Liver (tissue), 8 donors: ENCODE measurements at regions not wholly inside any gene's neighbourhood (a gene's known extent, or its start where the extent isn't known, plus 50 kb on each side); places are given as distances from the start of the nearest gene placed in this dataset.
A peak's percentile ranks its signal among the peaks of the same experiment; 100 is the strongest.

Experiments
- DNase-seq: peaks from one replicate; pipeline ENCODE4 v3.0.0-alpha.2; 2017; ENCODE audit warnings: low spot score
- H3K27ac ChIP-seq, 2 donors: one replicate each; pipeline ENCODE4 v1.7.0; 2013; ENCODE audit warnings: inconsistent platforms in 2 of 2, low read length in 2 of 2, control low read depth in 1 of 2, low read depth in 1 of 2, mild to moderate bottlenecking in 1 of 2
- H3K27me3 ChIP-seq, 4 donors: one replicate each; pipeline versions ENCODE4 v1.6.1 to v1.7.0; 2013; ENCODE audit warnings: low read length in 3 of 4, inconsistent platforms in 1 of 4, mild to moderate bottlenecking in 1 of 4, moderate library complexity in 1 of 4; ENCODE audit not compliant: control insufficient read depth in 4 of 4, insufficient read depth in 4 of 4
- H3K36me3 ChIP-seq, 4 donors: one replicate each; pipeline versions ENCODE4 v1.6.1 to v1.7.0; 2013; ENCODE audit warnings: low read length in 3 of 4, mild to moderate bottlenecking in 3 of 4, low read depth in 1 of 4, moderate library complexity in 1 of 4; ENCODE audit not compliant: control insufficient read depth in 4 of 4, insufficient read depth in 3 of 4
- H3K4me1 ChIP-seq, 4 donors: one replicate each; pipeline versions ENCODE4 v1.6.1 to v1.7.0; 2013; ENCODE audit warnings: low read length in 3 of 4, mild to moderate bottlenecking in 3 of 4, moderate library complexity in 1 of 4; ENCODE audit not compliant: control insufficient read depth in 4 of 4, insufficient read depth in 4 of 4
- H3K4me3 ChIP-seq, 3 donors: one replicate each; pipeline versions ENCODE4 v1.6.1 to v1.7.0; 2013; ENCODE audit warnings: low read length in 3 of 3, control low read depth in 1 of 3, low read depth in 1 of 3, mild to moderate bottlenecking in 1 of 3
- H3K9ac ChIP-seq, 2 donors: one replicate each; pipeline ENCODE4 v1.7.0; 2013; ENCODE audit warnings: low read length in 2 of 2, mild to moderate bottlenecking in 2 of 2, moderate library complexity in 2 of 2, control low read depth in 1 of 2, low read depth in 1 of 2
- H3K9me3 ChIP-seq, 4 donors: one replicate each; pipeline versions ENCODE4 v1.6.1 to v1.7.0; 2013; ENCODE audit warnings: low read length in 3 of 4; ENCODE audit not compliant: control insufficient read depth in 4 of 4
- FOXA2 ChIP-seq: IDR thresholded peaks from 2 replicates; pipeline ENCODE4 v1.6.1; 2016; ENCODE audit warnings: antibody characterized with exemption
- GABPA ChIP-seq, 2 donors: IDR thresholded peaks in 1 of 2; conservative IDR thresholded peaks in 1 of 2; 2 replicates each; pipeline ENCODE4 v1.6.1; 2016; ENCODE audit warnings: antibody characterized with exemption in 2 of 2, mild to moderate bottlenecking in 1 of 2, moderate library complexity in 1 of 2
- HNF4A ChIP-seq, 2 donors: conservative IDR thresholded peaks; 2 replicates each; pipeline ENCODE4 v1.6.1; 2016; ENCODE audit warnings: antibody characterized with exemption in 2 of 2, mild to moderate bottlenecking in 2 of 2
- HNF4G ChIP-seq: IDR thresholded peaks from 2 replicates; pipeline ENCODE4 v1.6.1; 2016; ENCODE audit warnings: antibody characterized with exemption
- JUND ChIP-seq, 2 donors: IDR thresholded peaks; 2 replicates each; pipeline ENCODE4 v1.6.1; 2016; ENCODE audit warnings: antibody characterized with exemption in 2 of 2
- NR2F2 ChIP-seq: IDR thresholded peaks from 2 replicates; pipeline ENCODE4 v1.6.1; 2016; ENCODE audit warnings: antibody characterized with exemption
- SP1 ChIP-seq: IDR thresholded peaks from 2 replicates; pipeline ENCODE4 v1.6.1; 2018; ENCODE audit warnings: antibody characterized with exemption, mild to moderate bottlenecking
- TAF1 ChIP-seq: conservative IDR thresholded peaks from 2 replicates; pipeline ENCODE4 v1.6.1; 2016; ENCODE audit warnings: antibody characterized with exemption, mild to moderate bottlenecking
- YY1 ChIP-seq: IDR thresholded peaks from 2 replicates; pipeline ENCODE4 v1.6.1; 2016; ENCODE audit warnings: antibody characterized with exemption, mild to moderate bottlenecking
- WGBS: extraction: QIAGEN DNeasy Blood & Tissue Kit; methylation state at CpG from one replicate; pipeline ENCODE4 v1.1.7; 2013; 5-methylcytosine and 5-hydroxymethylcytosine counted together
- TF ChIP-seq, protein P1 (sequence below): IDR thresholded peaks from 2 replicates; pipeline ENCODE4 v1.6.1; 2016; ENCODE audit warnings: antibody characterized with exemption
- TF ChIP-seq, protein P2 (sequence below): IDR thresholded peaks from 2 replicates; pipeline ENCODE4 v1.6.1; 2016; ENCODE audit warnings: antibody characterized with exemption
- TF ChIP-seq, protein P3 (sequence below): fragments of 150-350 bp; IDR thresholded peaks from 2 replicates; pipeline ENCODE4 v1.5.1; 2017; ENCODE audit warnings: improper control_type of control experiment, low read depth, low read length; ENCODE audit not compliant: missing input control
- donor health status: healthy.
- donor health status: healthy.
- donor health status: healthy.
- donor health status: healthy.
- donor health status: healthy.

GRCh38 chr9:27629425-27629824 lies 56.1 kb upstream of the C9orf72 start:
- no peak for TF ChIP-seq JUND (IDR thresholded peaks at IDR 0.05)
- TF ChIP-seq HNF4A (conservative IDR thresholded peaks at IDR 0.05), result peak in 1 of 2 donors; percentile 40
- Histone ChIP-seq H3K4me1 (peaks cover 2 to 32% (median 19%) of the 10 kb centered on the region in 4 donors), H3K9ac (no peak overlapping the region), H3K4me3 (no peak overlapping the region), H3K9me3 (no peaks in the 10 kb centered on the region), H3K36me3 (no peaks in the 10 kb centered on the region), H3K27ac (peak overlapping the region in 1 of 2 donors; percentile 25), H3K27me3 (no peaks in the 10 kb centered on the region)
- 76% methylated on average over 2 of the region's 2 CpGs for WGBS
- DNase-seq, result no peak

DNA sequence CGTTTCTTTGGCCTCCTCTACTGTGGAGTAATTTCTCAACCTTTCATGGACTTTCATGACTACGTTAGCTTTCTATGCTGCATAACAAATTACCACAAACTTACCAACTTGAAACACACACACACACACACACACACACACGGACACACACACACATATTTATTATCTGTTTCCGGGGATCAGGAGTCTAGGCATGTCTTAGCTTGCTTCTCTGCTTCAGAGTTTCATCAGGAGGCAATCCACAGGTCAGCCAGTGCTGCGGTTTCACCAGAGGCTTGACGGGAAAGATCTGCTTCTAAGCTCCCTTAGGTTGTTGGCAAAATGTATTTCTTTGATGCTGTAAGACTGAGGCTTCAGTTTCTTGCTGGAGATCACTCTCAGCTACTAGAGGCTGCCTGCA lies 59.0 kb upstream of the C9orf72 start:
- 88% methylated on average over 6 of the region's 6 CpGs for WGBS
- H3K36me3 ChIP-seq, result no peaks in the 10 kb centered on the region
- no peak overlapping the region for H3K27ac ChIP-seq
- no peak overlapping the region for H3K4me3 ChIP-seq
- H3K9ac ChIP-seq, result no peak overlapping the region
- no peaks in the 10 kb centered on the region for H3K9me3 ChIP-seq
- DNase-seq, result no peak
- TF ChIP-seq SP1 (no peak), GABPA (IDR thresholded peaks at IDR 0.05 in 1 of 2, conservative IDR thresholded peaks at IDR 0.05 in 1 of 2) (no peak), YY1 (no peak), TAF1 (no peak), FOXA2 (no peak), HNF4A (conservative IDR thresholded peaks at IDR 0.05) (no peak), HNF4G (no peak), NR2F2 (no peak)
- TF ChIP-seq, protein P1, sequence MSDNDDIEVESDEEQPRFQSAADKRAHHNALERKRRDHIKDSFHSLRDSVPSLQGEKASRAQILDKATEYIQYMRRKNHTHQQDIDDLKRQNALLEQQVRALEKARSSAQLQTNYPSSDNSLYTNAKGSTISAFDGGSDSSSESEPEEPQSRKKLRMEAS, result no peak
- TF ChIP-seq, protein P2, sequence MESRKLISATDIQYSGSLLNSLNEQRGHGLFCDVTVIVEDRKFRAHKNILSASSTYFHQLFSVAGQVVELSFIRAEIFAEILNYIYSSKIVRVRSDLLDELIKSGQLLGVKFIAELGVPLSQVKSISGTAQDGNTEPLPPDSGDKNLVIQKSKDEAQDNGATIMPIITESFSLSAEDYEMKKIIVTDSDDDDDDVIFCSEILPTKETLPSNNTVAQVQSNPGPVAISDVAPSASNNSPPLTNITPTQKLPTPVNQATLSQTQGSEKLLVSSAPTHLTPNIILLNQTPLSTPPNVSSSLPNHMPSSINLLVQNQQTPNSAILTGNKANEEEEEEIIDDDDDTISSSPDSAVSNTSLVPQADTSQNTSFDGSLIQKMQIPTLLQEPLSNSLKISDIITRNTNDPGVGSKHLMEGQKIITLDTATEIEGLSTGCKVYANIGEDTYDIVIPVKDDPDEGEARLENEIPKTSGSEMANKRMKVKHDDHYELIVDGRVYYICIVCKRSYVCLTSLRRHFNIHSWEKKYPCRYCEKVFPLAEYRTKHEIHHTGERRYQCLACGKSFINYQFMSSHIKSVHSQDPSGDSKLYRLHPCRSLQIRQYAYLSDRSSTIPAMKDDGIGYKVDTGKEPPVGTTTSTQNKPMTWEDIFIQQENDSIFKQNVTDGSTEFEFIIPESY, result no peak
- TF ChIP-seq, protein P3, sequence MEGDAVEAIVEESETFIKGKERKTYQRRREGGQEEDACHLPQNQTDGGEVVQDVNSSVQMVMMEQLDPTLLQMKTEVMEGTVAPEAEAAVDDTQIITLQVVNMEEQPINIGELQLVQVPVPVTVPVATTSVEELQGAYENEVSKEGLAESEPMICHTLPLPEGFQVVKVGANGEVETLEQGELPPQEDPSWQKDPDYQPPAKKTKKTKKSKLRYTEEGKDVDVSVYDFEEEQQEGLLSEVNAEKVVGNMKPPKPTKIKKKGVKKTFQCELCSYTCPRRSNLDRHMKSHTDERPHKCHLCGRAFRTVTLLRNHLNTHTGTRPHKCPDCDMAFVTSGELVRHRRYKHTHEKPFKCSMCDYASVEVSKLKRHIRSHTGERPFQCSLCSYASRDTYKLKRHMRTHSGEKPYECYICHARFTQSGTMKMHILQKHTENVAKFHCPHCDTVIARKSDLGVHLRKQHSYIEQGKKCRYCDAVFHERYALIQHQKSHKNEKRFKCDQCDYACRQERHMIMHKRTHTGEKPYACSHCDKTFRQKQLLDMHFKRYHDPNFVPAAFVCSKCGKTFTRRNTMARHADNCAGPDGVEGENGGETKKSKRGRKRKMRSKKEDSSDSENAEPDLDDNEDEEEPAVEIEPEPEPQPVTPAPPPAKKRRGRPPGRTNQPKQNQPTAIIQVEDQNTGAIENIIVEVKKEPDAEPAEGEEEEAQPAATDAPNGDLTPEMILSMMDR, result no peak
- H3K27me3 ChIP-seq, result no peaks in the 10 kb centered on the region
- H3K4me1 ChIP-seq, result peaks cover 2 to 23% (median 17%) of the 10 kb centered on the region in 4 donors

DNA sequence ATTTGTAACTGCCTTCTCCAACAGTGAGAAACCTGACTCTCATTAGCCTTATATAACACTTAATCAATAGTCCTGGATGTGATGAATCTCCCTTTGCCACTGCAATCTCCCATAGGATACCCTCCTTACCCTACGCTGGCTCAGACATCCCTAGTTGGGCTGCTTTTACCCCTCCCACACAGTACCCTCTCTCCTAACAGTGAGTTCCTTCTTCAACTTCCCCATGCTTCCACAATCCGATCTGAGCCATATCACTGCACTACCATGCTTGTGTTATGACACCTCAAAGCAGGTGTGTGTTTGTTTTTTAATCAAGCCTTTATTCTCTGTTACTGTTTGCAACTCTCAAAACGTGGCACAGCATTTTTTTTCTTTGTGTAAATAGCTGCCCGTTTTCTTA lies 60.5 kb upstream of the C9orf72 start:
- Histone ChIP-seq H3K27me3 (no peaks in the 10 kb centered on the region), H3K4me1 (peaks cover 2 to 10% (median 9%) of the 10 kb centered on the region in 4 donors)
- WGBS, result 68% methylated on average over 4 of the region's 4 CpGs

More for the DNA sequence above, 60.5 kb upstream of the C9orf72 start:
- no peaks in the 10 kb centered on the region for H3K9me3 ChIP-seq
- no peaks in the 10 kb centered on the region for H3K36me3 ChIP-seq
- DNase-seq, result no peak
- H3K9ac ChIP-seq, result no peak overlapping the region
- TF ChIP-seq, protein P1, result no peak
- H3K4me3 ChIP-seq, result no peak overlapping the region
- no peak overlapping the region for H3K27ac ChIP-seq
